ENCODE measurements at regions not wholly inside any gene's neighbourhood (a gene's known extent, or its start where the extent isn't known, plus 50 kb on each side); places are given as distances from the start of the nearest gene placed in this dataset.

- no peak for TF ChIP-seq CTCF (IDR thresholded peaks at IDR 0.05; ENCODE audit: insufficient read depth, low read length, missing control alignments)
- H3K4me3 ChIP-seq (ENCODE audit: low read depth, low read length), result no peak overlapping the region
- ChIA-PET POLR2A (interaction anchor here (0.7 kb wide), 1 partner anchor 23 kb away, joined by 3 read pairs; no protein-coding TSS in a partner anchor), CTCF (interaction anchor here (1.2 to 1.6 kb wide), 3 partner anchors 363 to 370 kb away, joined by 3 to 11 read pairs (median 4); no protein-coding TSS in a partner anchor)
- no peak for DNase-seq (ENCODE audit: low read depth, low spot score)
Observed at GRCh38 chr7:46288010-46288409, 366.9 kb upstream of the IGFBP3 start.

GRCh38 chr7:46286957-46287356 is 365.9 kb upstream of the IGFBP3 start:
- CTCF ChIA-PET, result interaction anchor here (1.2 kb wide), 1 partner anchor 365 kb away, joined by 3 read pairs; no protein-coding TSS in a partner anchor
- DNase-seq (ENCODE audit: low read depth, low spot score), result no peak
- POLR2A ChIA-PET, result no interaction called here
- TF ChIP-seq CTCF (IDR thresholded peaks at IDR 0.05; ENCODE audit: insufficient read depth, low read length, missing control alignments), result no peak
- H3K4me3 ChIP-seq (ENCODE audit: low read depth, low read length), result no peak overlapping the region

- H3K4me3 ChIP-seq (ENCODE audit: low read depth, low read length), result no peak overlapping the region
- no peak for DNase-seq (ENCODE audit: low read depth, low spot score)
- ChIA-PET POLR2A (no interaction called here), CTCF (interaction anchor here (1.2 kb wide), 1 partner anchor 364 kb away, joined by 3 read pairs; no protein-coding TSS in a partner anchor)
- TF ChIP-seq CTCF (IDR thresholded peaks at IDR 0.05; ENCODE audit: insufficient read depth, low read length, missing control alignments), result no peak
Observed at GRCh38 chr7:46286356-46286755, 365.3 kb upstream of the IGFBP3 start.

GRCh38 chr7:46285878-46286277 is 364.8 kb upstream of the IGFBP3 start:
- ChIA-PET POLR2A (no interaction called here), CTCF (interaction anchor here (0.5 to 1.0 kb wide), 2 partner anchors 363 to 395 kb away, joined by 3 to 5 read pairs; no protein-coding TSS in a partner anchor)
- no peak overlapping the region for H3K4me3 ChIP-seq (ENCODE audit: low read depth, low read length)
- no peak for TF ChIP-seq CTCF (IDR thresholded peaks at IDR 0.05; ENCODE audit: insufficient read depth, low read length, missing control alignments)
- no peak for DNase-seq (ENCODE audit: low read depth, low spot score)

- ChIA-PET CTCF (no interaction called here), POLR2A (no interaction called here)
Observed at GRCh38 chr7:46283852-46284251, 362.8 kb upstream of the IGFBP3 start.

GRCh38 chr7:46282155-46282554 is 361.1 kb upstream of the IGFBP3 start:
- ChIA-PET CTCF (interaction anchor here (1.0 to 1.4 kb wide), 3 partner anchors 12 to 361 kb away, joined by 3 to 5 read pairs (median 3); partner anchors contain the start of gene IGFBP3), POLR2A (no interaction called here)
- TF ChIP-seq CTCF (IDR thresholded peaks at IDR 0.05; ENCODE audit: insufficient read depth, low read length, missing control alignments), result no peak
- no peak for DNase-seq (ENCODE audit: low read depth, low spot score)
- H3K4me3 ChIP-seq (ENCODE audit: low read depth, low read length), result no peak overlapping the region

More at GRCh38 chr7:46283852-46284251, 362.8 kb upstream of the IGFBP3 start:
- DNase-seq (ENCODE audit: low read depth, low spot score), result no peak
- no peak for TF ChIP-seq CTCF (IDR thresholded peaks at IDR 0.05; ENCODE audit: insufficient read depth, low read length, missing control alignments)
- H3K4me3 ChIP-seq (ENCODE audit: low read depth, low read length), result no peak overlapping the region

Measured in AG04449 (cell line).